GM19395 (cell line): ENCODE measurements at regions not wholly inside any gene's neighbourhood (a gene's known extent, or its start where the extent isn't known, plus 50 kb on each side); places are given as distances from the start of the nearest gene placed in this dataset.
A peak's percentile ranks its signal among the peaks of the same experiment; 100 is the strongest.
"Not testable (repeated sequence)": the region's sequence is repeated elsewhere in the genome, so short reads cannot be mapped to it uniquely, and the experiment has no call there.

ENCODE experiments used
- ATAC-seq: cut with Tn5 transposase; IDR thresholded peaks from one replicate; pipeline ENCODE4 v1.9.1; 2021; ENCODE audit warnings: mild to moderate bottlenecking, moderate library complexity; ENCODE audit not compliant: unreplicated experiment

DNA sequence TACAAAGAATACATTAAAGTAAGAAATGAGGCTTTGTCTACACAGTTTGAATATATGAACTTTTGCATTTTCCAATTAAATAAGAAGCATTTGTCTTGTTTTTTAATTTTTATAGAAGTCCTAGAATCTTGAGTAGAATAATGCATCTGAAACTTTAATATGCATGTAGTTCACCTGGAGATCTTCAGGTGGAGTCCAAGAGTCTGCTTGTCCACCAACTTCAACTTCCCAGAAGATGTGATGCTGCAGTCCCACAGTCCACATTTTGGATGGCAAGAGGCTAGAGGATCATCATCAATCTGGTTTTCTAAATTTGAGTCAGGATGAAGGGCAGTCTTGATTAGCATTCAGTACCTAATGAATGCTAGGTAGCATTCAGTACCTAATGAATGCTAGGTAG is 357.6 kb upstream of the SOX2 start:
- ATAC-seq: no peak

DNA sequence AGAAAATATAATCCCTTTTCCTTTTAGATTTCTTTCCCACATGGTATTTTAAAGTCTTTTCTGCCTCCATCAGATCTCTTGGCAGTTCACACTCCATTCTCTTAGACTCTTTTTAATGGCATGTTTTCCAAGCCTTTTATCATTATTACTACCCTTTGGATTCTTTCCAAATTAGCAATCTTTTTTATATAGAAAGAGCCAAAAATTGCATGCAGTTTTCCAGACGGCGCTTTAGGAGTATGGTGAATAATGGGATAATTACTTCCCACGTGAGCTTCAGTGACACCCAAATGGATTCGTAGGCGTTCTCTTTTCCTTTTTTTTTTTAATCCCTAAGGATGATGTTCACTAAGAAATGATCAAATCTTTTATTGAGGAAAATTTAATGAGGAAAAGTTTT is 354.8 kb upstream of the DNAJC19 start:
- no peak for ATAC-seq

DNA sequence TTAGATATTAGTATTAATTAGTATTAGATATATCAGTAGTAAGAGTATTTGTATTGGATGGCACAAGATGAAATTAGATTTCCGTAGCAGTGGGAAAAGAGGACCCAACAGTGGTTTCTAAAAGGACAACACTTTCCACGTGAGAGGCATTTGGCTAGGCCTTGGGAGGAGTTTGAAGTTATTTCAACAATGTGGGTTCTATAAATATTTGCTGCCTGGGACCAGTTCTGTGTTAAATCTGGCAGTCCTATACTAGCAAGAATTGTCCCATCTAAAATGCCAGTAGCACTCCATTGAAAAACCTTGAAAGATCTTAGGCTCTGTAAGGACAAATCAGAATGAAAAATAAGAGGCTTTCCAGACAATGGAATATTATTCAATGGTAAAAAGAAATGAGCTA is 347.1 kb upstream of the DNAJC19 start:
- no peak for ATAC-seq

DNA sequence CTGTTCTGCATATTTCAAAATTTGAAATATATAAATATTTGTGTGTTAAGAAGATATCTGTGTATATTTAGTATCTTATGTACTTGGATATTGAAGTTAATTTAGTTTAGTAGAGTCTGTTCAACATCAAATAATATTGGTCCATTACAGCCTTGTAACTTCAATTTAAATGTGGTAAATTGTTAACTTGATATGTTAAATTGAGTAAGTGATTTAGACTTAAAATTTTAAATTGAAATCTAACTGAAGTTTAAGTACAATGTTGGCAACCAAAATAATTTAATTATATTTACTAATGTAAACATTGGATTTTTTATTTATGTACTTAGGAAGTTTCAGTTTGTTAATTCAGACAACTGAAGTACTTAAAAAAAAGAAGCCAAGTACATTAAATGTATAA is 343.9 kb upstream of the DNAJC19 start:
- no peak for ATAC-seq

DNA sequence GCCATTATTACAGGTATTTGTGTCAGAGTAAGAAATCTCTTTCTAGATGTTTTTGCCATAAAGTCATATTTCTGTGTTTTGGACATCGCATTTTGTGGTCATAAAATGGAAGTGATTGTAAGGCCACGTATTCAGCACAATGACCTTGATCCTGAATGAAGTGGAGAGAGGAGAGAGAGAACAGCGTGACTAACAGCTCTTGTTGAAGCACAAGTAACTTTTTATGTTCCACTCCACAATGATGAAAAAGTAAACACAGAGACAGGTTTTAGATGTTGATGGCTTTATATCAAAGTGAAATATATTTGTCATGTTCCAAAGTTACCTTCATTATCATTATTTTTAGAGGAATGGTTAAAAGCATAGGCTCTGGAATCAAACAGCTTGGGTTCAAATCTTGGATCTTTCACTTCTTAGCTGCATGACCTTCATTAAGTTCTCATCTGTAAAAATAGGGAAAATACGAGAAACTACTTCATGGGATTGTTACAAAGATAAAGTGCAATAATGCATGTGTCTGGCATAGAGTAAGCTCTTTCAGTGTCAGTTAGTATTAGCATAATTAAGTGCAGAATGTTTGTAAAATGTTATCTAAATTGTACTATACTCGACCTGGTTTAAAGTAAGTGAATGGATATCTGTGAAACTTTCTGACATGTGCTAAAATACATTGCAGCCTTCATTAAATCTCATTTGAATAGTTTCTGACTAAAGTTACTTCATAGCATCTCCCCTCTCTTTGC is 341.5 kb upstream of the DNAJC19 start:
- ATAC-seq: no peak

DNA sequence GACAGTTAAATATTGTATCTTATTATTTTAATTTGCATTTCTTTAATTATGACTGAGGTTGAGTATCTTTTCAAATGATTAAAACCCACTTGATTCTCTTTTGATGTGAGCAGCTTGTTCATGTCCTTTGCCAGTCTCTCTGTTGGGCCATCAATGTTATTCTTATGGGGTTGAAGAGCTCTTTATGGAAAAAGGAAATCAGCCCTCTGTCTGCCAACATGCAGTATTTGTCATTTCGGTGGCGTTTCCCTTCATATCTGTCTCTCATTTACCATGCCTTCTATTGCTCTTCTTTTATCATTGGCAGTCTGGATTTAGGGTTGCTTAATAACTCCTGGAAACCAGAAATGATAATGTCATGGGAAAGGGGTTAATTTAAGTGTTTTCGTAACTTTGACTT is 340.7 kb upstream of the DNAJC19 start:
- ATAC-seq: no peak

DNA sequence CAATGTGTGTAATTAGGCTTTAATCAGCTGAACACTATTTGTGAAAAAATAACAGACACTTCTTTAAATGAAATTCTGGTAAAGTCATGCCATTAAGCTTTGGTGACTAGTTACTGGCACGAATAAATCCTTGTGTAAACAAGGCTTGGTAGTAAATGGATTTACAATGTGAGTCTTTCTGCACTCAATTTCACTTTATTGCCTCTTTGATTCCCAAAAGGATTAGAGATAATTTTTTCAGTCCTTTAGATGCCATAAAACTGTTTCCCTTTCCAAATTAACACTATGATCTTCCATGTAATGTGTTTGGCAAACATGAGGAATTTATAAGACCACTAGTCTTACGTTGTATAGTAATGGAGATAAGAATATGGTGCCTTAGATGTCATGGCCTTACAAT is 339.5 kb upstream of the DNAJC19 start:
- ATAC-seq: no peak

DNA sequence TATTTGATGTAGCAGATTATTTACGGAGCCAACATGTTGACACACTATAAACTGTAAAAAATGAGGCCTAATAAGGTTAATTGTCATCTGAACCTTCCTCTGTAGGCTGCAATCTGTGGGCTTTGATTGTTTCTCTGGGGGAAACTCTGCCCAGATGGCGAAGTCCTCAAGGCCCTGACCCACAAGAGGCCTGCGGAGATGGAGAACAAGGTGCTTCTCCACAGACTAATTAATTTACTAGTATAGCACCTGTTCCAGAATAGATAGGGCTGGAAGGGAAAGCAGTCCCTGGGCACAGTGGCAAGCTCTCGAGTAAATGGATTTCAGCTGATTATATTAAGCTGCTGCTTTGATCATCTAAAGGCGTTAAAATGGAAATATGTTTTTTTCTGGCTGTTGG is 338.8 kb upstream of the DNAJC19 start:
- no peak for ATAC-seq

DNA sequence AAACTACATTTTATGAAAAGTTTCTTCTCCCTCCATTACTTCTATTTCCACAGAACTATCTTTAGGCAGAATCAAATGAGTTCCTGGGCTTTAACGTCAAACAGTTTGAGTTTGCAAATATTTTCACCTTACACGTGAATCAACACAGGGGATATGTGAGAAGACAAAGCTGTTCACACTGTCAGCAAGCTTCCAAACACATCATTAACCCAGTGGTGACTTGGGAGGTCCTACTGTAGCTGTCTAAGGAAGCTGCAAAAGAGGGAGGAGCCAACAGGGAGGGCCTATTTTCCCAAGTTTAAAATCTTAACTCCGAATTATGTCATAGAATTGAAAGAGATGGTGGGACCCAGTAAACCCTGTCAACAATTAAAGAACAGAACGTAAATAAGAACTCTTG is 337.8 kb upstream of the DNAJC19 start:
- ATAC-seq: no peak

DNA sequence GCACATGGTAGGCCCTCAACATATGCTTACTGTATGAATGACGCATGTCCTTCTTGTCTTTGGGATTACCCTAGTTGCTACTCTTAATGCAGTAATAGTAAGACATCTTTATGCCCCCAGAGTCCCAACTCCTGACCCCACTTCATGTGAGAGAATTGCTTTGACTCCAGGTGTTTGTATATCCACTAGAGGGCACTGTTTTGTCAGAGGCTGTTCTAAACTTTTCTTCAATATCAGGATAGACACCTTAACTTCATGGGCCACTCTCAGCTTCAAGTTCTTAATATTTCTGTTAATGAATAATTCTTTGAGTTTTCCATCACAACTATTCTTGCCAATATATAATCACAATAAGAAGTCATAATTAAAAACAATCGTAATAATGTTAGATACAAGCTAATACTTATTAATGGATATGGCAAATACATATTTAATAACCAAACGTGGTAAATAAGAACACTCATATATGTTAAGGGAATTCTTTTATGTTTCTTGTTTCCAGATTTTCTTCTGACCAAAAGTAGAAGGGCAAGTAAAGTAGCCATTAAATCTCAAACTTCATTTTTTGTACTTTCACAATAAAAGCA is 337.2 kb upstream of the DNAJC19 start:
- peak; percentile 83 for ATAC-seq

DNA sequence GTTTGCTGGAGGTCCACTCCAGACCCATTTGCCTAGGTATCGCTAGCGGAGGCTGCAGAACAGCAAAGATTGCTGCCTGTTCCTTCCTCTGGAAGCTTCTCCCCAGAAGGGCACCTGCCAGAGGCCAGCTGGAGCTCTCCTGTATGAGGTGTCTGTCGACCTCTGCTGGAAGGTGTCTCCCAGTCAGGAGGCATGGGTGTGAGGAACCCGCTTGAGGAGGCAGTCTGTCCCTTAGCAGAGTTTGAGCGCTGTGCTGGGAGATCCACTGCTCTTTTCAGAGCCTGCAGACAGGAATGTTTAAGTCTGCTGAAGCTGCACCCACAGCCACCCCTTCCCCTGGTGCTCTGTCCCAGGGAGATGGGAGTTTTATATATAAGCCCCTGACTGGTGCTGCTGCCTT is 335.0 kb upstream of the DNAJC19 start:
- not testable (repeated sequence) for ATAC-seq

DNA sequence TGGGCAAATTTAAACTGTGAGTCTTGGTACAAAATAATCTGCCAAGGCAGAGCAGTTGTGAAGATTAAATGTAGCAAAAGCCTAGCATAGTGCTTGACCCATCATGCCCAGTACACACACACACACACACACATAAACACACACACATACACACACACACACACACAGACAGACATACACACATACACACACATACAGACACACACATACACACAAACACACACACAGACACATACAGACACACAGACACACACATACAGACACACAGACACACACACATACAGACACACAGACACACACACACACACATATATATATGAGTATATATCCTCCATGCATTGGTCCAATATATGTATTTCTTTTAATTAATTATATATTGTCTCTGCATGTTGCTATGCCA is 328.8 kb upstream of the DNAJC19 start:
- ATAC-seq: no peak

DNA sequence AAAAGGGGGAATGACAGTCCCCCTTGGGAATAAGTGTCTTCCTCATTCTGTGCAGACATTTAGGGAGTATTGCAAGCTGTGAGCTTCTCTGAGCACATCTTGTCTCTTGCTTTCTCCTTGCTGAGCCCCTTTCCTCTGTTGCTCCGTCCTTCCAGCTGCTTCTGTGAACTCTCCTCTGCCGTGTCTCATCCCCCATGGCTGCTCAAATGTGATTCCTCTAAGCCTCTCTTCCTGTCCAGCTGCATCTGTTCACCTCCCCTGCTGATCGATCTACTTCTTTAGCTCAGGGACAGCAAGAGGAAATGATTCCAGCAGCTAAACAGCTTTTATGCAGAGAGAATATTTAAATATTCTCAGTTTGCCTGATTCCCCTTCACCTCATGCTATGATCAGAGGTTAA is 328.0 kb upstream of the DNAJC19 start:
- ATAC-seq: no peak

DNA sequence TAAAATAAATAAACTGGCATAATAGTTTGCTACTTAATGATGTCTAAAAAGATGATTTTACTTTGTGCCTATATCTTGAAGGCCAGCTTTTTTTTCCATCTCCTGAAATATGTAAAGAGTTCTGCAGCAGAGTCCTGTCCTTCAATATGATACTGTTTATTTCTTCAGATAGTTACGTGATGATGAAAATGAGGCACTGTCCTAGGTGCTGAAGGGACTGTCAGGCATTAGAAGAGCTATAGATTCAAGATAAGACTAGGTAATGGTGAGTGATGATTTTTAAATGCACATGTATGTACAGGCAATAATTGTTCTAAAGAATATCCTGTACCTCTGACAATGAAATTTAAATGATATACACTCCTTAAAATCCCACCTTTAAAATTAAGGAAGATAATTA is 326.9 kb upstream of the DNAJC19 start:
- ATAC-seq: no peak

DNA sequence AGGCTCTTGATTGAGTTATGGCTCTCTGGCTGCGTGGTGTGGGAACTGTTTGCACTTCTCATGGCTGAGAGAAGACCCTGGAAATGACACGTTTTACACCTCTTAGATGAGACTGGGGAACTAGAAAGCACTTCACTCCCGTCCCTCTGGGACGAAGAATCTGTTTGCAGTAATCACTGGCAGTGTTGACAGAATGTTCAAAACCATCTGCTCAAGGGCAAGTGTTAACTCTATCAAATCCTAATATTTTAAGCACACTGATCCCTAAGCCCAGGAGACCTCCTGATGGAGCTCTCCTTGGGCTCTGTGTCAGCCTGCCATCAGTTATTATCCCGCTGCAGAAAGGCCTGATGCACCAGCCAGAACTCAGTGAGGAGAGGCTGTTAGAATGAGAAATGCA is 323.8 kb upstream of the DNAJC19 start:
- ATAC-seq: no peak

DNA sequence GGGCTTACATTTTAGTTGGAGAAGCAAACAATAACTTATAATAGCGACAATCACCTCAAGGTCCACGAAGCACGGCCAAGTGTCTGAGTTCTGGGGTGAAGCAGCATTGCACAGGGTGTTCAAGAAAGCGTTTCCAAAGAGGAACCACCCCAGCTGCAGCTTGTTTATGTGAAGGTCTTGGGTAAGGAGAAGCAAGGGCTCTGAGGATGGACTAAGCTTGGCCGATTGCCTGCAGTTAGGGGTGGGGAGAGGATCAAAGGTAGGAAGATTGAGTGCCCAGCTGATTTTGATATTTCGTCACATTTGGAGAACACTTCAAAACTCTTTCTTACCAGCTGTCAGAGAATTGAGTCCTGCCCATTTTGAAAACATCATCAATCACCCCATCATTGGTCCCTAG is 321.6 kb upstream of the DNAJC19 start:
- ATAC-seq: no peak

DNA sequence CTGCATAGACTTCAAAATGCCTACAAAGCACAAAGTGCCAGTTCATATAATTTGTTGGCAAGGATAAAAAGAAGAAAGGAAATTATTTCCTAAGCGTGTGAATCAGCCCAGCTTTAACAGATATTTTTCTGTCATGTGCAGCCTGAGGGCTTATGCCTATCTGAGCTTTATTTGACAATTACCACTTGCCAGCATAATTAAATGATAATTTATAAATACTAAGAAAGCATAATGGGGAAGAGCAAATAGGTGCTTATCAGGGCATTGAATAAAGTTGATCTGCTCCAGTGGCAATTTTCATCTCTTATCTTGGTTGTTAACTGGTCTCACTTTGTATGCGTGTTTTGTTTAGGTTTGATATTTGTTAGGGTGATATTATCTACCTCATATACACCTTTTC is 313.4 kb upstream of the DNAJC19 start:
- ATAC-seq: no peak

DNA sequence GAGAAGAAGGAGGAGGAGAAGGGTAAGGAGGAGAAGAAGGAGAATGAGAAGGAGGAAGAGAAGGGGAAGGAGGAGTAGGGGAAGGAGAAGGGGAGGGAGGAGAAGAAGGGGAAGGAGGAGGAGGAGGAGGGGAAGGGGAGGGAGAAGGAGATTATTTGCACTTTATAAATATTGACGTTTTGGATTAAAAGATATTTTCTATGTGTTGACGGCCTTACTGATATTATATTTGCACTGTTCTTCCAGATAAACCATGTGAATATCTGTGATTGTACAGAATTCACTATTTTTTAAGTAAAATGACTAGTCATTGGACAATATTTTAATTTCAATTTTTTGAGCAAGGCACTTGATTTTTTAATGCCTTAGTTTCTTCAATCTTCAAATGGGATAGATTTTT is 310.5 kb upstream of the DNAJC19 start:
- no peak for ATAC-seq

DNA sequence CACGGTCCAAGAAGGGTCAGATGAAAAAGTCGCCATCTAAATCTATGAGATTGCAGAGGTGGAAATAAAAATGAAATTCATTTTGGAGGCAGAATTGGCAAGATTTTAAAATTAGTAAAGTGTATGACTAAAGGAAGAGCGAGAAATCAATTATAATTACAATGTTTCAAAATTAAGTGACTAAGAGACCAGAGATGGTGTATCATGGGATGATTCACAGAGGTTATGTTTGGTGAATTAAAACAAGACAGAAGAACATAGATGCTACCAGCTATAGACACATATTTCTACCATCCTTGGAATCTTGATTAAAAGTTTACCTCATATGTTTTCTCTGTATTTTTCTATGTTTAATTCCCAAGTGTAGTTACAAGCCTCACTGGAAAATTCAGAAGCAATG is 308.9 kb upstream of the DNAJC19 start:
- ATAC-seq: no peak

DNA sequence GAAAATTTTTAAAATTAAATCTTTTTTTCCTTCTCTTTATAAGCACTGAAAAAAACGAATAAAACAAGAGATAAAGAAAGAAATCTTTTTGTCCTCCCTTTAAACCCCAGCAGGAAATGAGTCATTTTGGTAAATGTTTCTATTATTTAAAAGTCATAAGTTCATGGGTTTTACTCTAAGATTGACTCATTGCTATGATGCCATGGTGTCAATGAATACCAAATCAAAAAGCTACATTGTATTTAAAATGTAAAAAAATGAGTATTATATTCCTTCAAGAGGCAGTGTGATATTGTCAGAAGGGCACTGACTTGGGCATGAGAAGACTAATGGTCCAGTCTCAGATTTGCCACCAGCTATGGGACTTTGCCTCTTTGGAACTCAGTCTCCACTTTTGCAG is 303.4 kb upstream of the DNAJC19 start:
- peak; percentile 87 for ATAC-seq

DNA sequence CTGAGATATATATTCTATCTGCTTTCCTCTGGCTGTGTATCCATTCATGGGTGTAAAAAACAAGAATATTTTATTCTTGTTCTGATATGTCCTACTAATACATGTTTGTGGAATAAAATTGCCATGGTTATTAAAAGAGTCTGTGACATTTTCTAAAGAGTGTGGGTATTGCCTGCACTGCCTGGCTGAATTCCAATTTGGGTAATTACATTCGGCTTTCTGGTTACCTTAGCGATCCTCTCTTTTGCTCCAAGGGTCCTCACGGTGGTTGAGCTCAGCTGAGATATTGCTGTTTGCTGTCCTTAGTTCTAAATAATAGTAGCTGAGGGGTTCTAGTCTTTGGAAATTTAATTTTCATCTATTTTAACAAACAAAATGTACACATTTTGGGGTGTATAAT is 301.4 kb upstream of the DNAJC19 start:
- no peak for ATAC-seq

DNA sequence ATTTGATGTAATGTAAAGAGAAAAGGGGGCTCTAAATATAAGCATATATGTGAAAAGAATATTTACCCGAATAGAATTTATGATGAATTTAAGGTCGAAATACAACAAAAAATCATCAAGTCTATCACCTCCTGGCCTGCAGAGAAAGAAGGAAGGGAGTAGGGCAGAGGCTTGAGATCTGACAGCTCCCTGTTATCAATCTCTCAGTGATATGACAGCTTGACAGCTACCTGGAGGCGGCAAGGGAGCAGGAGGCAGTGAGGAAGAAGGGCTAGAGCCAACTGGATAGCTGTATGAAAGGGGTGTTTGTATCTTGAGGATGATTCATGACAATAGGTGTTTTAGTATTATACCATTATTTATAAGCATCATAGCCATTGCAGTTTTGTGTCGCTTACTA is 299.8 kb upstream of the DNAJC19 start:
- no peak for ATAC-seq

DNA sequence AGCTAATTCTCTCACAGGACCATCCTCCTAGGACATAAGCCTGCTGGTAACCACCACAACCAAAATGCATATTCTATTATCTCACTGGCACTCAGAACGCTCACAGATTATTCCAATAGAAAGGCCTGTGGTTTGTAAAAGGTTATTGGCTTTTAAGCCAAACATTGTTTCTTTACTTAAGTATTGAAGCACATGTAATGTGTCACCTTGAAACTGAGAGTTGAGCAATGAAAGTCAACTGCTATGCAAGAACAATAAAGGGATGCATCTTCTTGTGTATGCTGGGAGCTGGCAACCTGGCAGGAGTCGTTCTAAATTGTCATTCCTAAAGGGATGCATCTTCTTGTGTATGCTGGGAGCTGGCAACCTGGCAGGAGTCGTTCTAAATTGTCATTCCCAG is 298.6 kb upstream of the DNAJC19 start:
- ATAC-seq: no peak
